ENCODE measurements at regions not wholly inside any gene's neighbourhood (a gene's known extent, or its start where the extent isn't known, plus 50 kb on each side); places are given as distances from the start of the nearest gene placed in this dataset.
"Not testable (repeated sequence)": the region's sequence is repeated elsewhere in the genome, so short reads cannot be mapped to it uniquely, and the experiment has no call there.

DNA sequence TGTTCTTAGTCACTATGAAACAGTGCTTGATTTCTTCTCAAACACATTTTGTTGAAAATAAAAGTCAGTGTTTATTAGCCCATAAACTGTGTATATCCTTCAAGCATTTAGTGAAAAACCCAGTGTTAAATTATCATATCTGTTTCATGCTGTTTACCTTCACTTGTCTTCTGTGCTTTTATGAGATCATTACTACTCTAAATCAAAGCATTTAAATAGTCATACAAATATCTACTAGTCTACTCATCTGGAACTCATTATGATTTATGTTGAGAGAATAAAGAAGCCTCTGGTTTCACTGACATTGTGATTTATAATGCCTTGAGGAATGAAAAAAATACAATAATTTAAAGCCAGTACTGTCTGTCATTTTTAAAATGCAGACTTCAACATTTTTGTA, 366.5 kb downstream of the SLCO4C1 start:
- DNase-seq: no peak

DNA sequence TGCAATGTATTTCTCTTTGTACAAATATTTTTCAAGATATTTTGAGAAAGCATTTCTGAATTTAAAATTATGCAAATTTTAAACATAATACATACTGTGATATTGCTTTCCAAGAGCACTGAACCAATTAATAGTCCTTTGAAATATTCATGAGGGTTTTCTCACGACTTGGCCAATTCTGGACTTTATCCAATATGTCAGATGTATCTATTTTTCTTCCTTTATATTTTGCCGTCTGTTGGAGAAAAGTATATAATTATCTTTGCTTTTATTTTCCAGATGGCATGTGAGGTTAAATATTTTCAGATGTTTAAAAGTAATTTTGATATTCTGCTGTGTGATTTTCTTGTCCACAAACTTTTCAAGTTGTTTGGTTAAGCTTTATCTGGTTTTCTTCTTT, 378.9 kb downstream of the SLCO4C1 start:
- DNase-seq: no peak

DNA sequence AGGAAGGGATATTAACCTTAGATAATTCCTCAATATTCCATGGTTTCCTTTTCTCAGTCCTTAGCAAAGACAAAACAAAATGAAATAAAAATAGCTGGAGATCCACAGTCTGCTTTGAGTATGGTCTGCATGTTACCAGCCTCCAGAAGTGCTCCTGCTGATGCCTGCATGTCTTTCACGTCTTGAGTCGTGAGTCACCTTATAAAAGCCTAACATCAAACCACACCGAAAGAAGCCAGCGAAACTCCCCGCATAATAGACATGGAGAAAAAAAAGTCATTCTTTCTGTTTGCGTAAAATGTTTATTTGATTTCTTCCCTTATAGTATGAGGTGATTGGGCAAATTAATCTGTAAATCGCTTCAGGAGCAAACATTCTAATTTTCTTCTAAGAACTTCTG, 380.5 kb downstream of the SLCO4C1 start:
- DNase-seq: no peak

DNA sequence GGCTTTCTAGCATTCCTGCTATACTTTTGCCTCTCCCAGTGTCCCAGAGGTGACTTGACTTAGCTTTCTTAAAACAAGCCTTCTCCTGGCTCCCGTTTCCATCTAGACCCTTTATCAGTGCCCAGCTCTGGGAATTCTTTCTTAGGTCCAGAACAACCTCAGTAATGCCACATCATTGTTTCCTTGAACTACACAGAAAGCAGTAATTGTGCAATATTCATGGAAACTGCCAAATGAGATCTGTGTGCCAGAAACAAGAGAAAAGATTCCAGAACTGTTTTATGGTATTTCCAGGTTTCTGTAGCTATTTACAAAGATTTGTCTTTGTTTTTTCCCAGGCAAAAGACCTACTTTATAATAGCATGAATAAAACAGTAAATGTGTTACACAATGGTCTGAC, 391.3 kb downstream of the SLCO4C1 start:
- no peak for DNase-seq

DNA sequence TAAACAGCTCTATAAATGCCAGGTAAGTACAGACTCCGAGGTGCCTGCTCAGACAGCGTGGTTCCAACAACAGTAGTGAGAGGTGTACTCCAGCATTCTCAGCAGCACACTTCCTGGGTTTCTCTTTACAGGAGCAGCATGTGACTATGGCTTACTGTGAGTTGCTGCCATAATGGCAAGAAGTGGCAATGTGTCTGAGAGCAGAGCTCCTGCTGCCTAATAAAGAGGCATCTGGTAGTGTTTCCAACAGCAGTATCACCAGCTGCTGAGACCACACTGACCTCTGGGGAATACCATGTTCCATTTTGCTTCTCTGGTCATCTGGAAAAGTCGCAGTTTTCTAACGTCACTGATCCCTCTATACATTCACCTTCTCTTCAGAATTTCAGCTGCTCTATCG, 398.2 kb downstream of the SLCO4C1 start:
- peak; percentile 14 for DNase-seq

DNA sequence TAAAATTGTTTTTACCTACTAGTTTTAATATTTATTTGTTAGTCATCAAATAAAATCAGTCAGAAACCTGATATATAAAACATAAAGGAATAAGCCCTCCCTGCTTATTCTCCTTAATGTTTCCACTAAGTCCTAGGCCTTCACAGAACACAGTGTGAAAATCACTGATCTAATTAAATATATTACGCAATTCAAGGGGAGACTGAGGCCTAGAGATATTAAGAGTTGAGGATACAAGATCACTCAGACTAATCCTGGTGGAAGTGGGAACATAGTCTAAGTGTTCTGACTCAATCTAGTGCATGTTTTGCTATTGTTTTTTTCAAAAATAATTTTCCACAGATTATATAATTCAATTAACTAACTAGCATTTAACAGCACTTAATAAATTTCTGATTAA, 401.1 kb downstream of the SLCO4C1 start:
- no peak for DNase-seq

DNA sequence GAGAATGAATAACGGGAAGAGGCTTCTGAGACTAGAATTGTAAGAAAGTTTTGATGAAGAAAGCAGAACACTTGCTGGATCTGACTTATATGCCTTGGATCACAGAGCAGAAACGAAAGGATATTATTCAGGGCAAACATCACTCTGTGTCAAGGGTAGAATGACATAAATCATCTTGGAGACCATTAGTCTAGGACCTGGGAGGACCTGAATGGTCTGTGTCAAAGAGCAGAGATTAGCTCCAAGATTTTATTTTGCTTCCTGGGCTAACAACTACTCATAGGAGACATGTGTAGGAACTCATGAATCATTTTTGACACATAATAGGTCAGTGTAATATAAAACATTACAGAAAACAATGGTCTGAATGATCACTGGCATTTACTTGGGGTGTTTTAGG, 417.9 kb downstream of the SLCO4C1 start:
- no peak for DNase-seq

DNA sequence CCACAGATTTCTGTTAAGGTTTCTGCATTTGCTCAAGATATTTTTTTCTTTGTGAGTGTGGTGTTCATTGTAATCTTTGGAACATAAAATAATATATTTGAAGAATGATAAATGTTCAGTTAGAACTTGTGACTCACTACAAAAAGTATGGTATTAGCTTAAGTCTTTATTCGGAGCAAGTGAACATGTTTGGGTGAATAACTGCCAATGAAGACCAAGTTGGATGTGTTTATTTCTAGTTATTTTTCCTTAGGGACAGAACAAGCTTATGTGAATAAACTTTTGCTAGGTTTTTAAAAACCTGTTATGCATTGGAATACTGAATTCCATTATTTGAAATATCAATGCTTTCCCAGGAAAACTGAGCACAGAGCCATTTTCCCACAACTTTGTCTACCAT, 418.6 kb downstream of the SLCO4C1 start:
- DNase-seq: no peak

DNA sequence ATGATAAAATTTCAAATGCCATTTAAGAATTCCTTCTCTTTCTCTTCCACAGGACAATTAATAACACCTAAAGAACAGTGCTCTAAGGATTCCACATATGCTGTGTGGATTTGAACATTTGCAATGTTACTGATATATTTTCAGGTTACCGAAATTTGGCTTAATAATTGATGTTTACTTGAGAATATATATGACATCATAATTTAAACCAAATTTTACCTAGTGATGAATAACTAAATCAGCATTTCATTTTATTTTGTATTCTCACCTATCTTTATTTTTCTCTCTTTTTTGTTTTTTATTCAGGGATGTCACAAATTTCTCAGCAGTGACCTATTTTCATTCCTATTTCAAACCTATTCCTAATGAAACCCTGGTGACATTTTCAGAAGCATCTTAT, 429.6 kb downstream of the SLCO4C1 start:
- no peak for DNase-seq

DNA sequence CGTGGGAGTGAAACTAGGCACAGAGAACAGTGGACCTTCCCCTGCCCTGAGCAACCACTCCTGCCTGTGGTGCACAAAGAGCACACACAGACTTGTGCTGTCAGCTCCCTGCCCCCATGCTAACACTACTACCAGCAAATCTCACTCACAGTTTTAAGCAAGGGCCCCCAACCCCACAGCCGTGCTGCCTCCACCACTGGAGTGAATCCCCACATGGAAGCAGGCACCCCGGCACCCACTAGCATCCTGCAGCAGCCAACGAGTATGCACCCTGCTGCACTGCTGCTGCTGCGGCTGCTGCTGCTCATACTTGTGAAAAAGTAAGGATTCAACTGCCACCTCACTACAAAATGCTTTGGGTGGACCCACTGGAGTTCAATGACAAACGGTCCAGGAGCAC, 435.5 kb downstream of the SLCO4C1 start:
- no peak for DNase-seq

DNA sequence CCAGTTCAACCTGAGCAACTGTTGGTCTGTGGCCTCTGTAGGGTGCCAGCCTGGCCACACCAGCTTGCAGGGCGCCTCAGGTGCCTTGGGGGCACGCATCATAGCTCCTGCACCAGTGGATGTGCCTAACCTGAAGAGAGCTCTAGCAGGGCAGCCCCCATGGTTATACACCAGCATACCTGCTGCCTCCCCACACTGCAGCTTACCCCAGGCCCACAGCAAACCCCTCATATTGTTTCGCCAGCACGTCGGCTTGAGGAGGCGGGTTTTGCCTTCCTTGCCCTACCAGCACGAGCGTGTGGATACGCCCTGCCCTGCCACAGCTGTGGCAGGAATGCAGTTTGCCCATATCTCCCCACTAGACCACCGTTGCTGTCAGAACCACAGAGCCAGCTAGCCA, 435.9 kb downstream of the SLCO4C1 start:
- no peak for DNase-seq

DNA sequence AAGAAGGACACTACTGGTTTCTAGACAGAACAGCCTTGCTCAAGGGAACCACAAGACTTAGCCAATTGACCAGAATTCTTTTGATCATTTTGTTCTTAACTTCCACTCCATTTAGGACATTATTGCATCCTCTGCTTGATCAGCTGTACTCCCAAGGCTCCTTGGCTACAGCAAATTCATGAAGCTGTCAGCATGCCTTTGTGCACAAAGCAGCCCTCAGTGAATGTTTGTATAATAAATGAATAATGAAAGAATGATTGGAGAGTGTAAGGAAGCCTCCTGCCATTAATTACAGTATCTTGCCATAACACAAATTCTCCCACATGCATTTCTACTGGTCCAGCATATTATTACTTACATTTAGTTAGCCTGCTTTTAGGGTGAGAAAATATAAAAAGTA, 449.6 kb downstream of the SLCO4C1 start:
- DNase-seq: no peak

DNA sequence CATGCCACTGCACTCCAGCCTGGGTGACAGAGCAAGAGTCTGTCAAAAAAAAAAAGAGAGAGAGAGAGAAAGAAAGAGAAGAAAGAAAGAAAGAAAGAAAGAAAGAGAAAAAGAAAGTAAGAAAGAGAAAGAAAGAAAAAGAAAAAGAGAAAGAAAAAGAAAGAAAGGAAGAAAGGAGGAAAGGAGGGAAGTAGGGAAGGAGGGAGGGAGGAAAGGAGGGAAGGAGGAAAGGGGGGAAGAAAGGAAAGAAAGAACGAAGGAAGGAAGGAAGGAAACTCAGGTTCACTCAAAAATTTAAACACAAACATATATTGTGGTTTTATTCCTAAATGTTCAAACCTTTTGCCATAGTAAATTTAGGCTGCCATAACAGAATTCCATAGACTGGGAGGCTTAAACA, 453.0 kb downstream of the SLCO4C1 start:
- DNase-seq: no peak

DNA sequence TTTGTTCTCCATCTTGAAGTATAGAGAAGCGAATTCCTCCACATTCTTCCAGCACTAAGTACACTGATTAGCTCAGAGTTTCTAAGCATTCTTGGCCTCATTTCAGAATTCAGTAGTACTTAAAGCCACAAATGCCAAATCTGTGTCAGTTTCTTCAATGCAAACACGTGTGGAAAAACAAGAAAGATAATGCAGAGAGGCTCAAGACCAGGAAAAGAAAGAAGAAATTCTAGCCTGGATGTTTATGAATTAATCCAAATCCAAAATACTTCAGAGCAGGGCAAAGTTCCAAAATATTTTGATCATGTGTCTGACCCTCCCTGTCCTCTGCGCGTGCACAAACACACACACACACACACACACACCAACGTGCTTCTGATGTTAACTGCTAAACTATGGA, 457.6 kb downstream of the SLCO4C1 start:
- no peak for DNase-seq

DNA sequence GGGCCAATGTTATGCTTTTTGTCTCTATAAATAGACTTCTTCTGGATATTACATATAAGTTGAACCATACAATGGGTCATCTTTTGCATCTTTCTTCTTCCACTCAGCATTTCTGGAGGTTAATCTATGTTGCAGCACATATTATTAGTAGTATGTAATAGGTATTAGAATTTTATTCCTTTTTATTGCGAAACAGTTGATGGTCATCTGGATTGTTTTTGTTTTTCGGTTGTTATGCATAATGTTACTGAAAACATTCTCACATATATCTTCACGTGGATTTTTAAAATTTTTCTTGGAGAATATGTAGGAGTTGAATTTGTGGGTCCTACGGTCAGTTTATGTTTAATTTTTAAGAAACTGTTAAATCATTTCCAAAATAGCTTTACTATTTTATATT, 466.8 kb downstream of the SLCO4C1 start:
- no peak for DNase-seq

DNA sequence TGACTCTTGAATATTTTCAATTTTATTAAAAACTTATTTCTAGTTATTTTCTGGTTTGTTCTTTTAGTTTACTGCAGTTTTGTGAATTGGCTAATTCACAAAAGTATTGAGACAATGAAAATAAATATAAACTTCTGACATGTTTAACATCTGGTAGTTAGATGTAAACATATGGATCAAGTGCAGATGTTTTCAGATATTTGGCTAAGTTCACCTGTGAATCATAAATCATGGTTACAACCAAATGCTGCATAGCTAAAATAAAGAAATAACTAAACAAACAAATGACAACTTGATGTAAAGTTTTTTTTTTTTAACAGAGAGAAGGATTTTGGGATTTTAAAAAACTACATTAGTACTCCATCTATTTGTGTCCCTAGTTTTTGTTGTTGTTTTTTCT, 484.6 kb downstream of the SLCO4C1 start:
- no peak for DNase-seq

DNA sequence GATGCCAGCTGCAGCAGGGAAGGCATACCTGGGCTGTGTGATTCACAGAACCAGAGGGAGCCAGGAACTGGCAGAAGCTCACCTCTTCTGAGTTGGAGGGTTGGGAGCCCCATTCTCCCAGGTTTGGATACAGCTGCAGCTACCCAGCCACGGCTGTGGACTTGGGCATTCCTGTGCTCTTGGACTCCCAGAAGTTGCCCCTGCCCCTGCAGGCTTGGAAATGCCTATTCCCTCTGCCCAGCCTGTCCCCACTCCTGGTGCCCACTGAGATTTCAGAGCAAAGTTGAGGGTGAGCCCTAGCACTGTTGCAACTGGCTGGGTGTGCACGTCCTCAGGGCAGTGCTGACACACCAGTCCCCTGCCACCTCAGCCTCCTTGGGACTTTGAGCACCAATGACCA, 489.7 kb downstream of the SLCO4C1 start:
- DNase-seq: no peak

DNA sequence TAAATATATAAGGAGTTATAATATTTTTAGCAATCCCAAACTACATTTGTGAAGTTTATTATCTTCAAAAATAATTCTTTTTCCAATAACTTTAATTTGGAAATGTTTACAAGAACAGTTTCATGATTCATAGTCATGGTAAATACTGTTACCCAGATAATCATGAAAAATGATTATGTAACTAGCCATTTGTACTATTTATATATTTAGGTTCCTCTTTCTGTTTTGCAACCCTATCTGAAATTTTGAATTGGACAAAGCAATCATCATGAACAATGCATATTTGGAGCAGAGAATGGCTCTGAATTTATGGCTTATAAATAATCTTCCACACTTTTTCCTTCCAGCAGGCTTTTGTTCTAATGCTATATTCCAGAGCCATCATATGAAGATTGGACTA, 499.7 kb downstream of the SLCO4C1 start:
- no peak for DNase-seq

DNA sequence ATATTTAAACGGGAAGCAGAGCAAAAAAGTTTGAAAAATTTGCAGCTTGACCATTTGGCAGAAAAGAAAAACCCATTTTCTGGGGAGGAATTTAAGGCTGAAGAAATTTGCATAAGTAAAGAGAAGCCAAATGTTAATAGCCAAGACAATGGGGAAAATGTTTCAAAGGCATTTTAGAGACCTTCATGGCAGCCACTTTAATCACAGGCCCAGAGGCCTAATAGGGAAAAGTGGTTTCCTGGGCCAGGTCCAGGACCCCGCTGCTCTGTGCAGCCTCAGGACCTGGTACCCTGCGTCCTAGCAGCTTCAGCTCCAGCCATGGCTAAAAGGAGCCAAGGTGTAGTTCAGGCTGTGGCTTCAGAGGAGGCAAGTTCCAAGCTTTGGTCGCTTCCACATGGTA, 507.3 kb downstream of the SLCO4C1 start:
- DNase-seq: no peak

DNA sequence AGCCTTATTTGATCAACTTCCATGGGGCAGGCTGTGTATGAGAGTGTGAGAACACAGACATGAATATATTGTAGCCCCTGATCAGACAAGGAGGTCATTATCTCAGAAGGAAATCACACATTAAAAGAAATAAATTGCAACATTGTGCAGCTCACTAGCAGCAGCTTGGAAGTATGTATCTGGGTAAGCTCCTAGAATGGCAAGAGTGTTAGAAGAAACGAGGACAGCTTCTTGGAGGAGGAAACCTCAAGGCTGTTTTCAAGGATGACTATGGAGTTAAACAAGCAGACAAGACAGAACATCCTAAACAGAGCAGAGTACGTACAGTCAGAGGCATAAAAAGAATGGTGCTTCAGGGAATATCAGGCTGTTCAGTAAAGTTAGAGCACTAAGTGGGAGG, 511.0 kb downstream of the SLCO4C1 start:
- no peak for DNase-seq

DNA sequence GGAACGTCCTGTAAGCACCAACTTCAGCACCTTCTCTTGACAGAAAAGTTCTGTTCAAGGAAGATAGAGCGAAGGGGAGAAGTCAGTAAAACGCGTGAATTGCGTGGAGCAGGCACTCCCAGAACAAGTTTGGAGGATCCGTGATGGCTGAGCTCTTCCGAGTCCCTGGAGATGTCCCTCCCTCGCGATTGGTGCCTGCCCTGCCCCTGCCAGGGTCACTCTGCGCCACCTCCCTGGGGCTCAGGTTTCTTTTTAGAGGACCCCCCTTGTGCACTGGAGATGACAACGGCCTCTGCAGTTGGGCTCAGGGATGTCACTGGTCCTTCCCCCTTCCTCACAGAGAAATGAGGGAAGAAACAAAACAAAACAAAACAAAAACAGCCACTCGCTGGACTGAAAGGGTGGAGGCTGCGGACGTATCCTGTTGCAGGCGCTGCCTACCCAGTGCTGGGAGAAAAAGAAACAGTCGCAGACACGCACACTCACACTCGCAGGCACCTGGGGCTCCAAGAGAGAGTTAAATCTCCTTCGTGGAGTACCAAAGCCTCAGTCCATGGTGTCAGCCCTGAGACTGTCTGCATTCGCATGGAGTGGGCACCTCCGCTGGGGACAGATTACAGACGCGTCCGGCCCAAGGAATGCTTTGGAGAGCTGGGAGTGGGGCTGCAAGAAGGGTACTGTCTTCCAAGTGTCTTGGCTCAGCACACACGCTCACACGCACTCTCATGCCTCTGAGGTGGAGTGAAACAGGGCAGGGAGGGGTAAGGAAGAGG, 512.7 kb downstream of the SLCO4C1 start:
- no peak for DNase-seq

DNA sequence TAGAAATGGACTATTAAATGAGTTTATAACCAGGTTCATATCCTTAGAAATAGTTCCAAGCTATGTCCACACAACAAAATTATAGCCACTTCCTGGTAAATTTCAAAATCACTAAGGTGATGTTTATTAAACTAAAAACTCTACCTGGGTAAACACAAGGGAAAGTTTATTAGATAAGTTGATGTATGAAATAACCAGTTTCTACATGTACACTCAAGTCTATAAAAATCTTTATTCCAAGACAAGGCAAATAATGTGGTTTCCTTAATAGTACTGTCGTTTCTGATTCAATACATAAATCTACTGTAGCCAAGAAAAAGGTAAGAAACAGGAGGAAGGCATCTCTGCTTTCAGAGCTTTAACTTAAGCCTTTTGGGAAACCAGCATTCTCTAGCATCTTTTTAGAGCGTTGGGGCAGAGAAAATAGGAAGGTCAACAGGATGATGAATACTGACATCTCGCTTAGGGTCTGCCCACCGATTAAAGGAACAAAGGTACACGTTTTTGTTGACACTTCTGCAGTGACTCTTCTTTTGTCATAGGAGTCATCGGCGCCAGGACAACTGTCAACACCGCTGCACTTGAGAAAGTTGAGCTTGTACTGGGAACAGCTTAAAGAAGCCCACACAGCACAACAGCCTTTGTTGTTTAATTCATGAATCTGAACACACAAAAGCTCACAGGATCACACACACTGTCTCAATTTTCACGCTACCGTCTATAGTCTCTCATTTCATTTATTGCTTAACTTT, 513.6 kb downstream of the SLCO4C1 start:
- no peak for DNase-seq

DNA sequence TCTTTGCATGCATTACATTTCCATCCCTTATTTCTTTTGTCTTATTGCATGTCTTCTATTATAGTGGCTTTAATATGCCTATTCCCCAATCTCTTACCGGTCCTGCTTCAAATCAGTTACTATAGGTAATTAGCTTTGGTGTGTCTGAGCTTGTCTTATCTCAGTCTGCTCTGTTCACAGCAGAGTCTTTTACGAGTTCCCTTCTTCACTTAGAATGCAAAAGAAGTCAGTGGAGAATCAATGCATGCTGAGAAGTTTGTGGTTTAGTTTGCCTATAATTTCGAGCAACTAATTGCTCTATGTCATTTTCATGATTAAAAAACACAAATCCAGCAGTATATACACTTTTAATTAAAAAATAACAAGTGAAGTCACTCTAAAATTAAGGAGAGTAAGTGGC, 545.0 kb downstream of the SLCO4C1 start:
- DNase-seq: no peak

DNA sequence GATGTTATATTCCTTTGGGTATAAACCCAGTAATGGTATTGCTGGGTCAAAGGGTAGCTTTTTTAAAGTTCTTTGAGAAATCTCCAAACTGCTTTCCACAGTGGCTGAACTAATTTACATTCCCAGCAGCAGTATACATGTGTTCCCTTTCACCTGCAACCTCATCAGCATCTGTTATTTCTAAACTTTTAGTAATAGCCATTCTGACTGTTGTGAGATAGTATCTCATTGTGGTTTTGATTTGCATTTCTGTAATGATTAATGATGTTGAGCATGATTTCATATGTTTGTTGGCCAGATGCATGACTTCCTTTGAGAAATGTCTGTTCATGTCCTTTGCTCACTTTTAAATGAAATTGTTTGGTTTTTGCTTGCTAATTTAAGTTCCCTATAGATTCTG, 553.1 kb downstream of the SLCO4C1 start:
- DNase-seq: not testable (repeated sequence)

DNA sequence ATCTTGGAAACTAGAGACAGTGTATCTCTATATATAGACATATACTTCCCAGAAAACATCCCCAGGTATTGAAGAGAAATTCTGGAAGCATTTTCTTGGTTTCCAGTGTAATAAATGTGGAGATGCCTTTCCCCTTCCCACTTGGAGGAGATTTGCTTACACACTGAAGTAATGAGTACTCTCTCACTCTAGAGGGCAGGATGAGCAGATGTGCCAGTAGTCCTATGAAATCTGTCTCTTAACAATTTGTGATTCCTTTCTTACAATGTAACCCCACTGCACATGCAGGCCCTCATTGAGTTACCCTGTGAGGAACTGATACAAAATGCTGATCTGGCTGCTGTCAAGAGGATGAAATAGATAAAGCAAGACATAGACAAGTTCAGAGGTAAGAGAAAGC, 567.2 kb downstream of the SLCO4C1 start:
- no peak for DNase-seq
